Panc1 (cell line): ENCODE measurements at regions not wholly inside any gene's neighbourhood (a gene's known extent, or its start where the extent isn't known, plus 50 kb on each side); places are given as distances from the start of the nearest gene placed in this dataset.

Experiments
- ATAC-seq: fragments of 200-7000 bp; cut with Tn5 transposase; 2 replicates; pipeline ENCODE4 v1.9.1; 2020; ENCODE audit warnings: mild to moderate bottlenecking, moderate library complexity
- BruUV-seq: library from RNA; stranded (reverse); fragments of 400-500 nt; replicated peaks from 2 replicates; lab custom pipeline; 2021; lab: Mats Ljungman, UMichigan
- CTCF ChIA-PET: fragments of 300-600 bp; sonication (Branson Sonifier 250); formaldehyde crosslinking; loops from one replicate; lab custom pipeline; 2022; ENCODE audit warnings: antibody characterized with exemption; lab: Charles Lee
- POLR2A ChIA-PET: fragments of 300-600 bp; sonication (Branson Sonifier 250); formaldehyde crosslinking; loops from one replicate; lab custom pipeline; 2022; ENCODE audit warnings: antibody characterized with exemption; lab: Charles Lee
- DNase-seq: peaks from one replicate; pipeline ENCODE4 v3.0.0-alpha.2; 2010; ENCODE audit warnings: low read depth, low spot score
- H3K27ac ChIP-seq: 2 replicates; pipeline ENCODE4 v1.5.1; 2011; ENCODE audit warnings: mild to moderate bottlenecking, low read length, inconsistent platforms
- H3K27me3 ChIP-seq: fragments of 200-500 bp; sonication (Bioruptor generic); 2 replicates; pipeline ENCODE4 v1.6.0; 2014; ENCODE audit warnings: low read length, inconsistent platforms; ENCODE audit not compliant: control insufficient read depth, insufficient read depth
- H3K36me3 ChIP-seq: fragments of 200-500 bp; sonication (Bioruptor generic); 2 replicates; pipeline ENCODE4 v1.5.1; 2014; ENCODE audit warnings: inconsistent platforms, mild to moderate bottlenecking, low read length, moderate library complexity; ENCODE audit not compliant: control insufficient read depth, insufficient read depth
- H3K4me1 ChIP-seq: 2 replicates; pipeline ENCODE4 v1.5.1; 2011; ENCODE audit warnings: inconsistent platforms, mild to moderate bottlenecking, low read length, moderate library complexity; ENCODE audit not compliant: control insufficient read depth, insufficient read depth
- H3K4me3 ChIP-seq, 2 experiments: 2 replicates each; pipeline ENCODE4 v1.5.1; 2011 to 2012; ENCODE audit warnings: low read depth in 2 of 2, low read length in 2 of 2, mild to moderate bottlenecking in 2 of 2, inconsistent platforms in 1 of 2, moderate library complexity in 1 of 2
- H3K9me3 ChIP-seq: fragments of 200-500 bp; sonication (Bioruptor generic); 2 replicates; pipeline ENCODE4 v1.5.1; 2014; ENCODE audit warnings: low read depth, mild to moderate bottlenecking, inconsistent platforms, low read length, moderate library complexity; ENCODE audit not compliant: control insufficient read depth, insufficient read depth
- CTCF ChIP-seq: fragments of 450-650 bp; IDR thresholded peaks from 2 replicates; pipeline ENCODE4 v1.5.1; 2017; ENCODE audit warnings: mild to moderate bottlenecking
- POLR2AphosphoS5 ChIP-seq: IDR thresholded peaks from 2 replicates; pipeline ENCODE4 v1.6.1; 2012; ENCODE audit warnings: mild to moderate bottlenecking, low read depth, low read length, moderate library complexity
- SIN3A ChIP-seq: IDR thresholded peaks from 2 replicates; pipeline ENCODE4 v1.6.1; 2012; ENCODE audit warnings: low read depth, mild to moderate bottlenecking, low read length, moderate library complexity, borderline replicate concordance; ENCODE audit not compliant: insufficient read depth
- TCF7L2 ChIP-seq: IDR thresholded peaks from 2 replicates; pipeline ENCODE4 v1.6.1; 2011; ENCODE audit warnings: mild to moderate bottlenecking, low read depth, low read length, inconsistent platforms
- in situ Hi-C: cut with HindIII; loops from 2 replicates; pipeline ENCODE4 v1.10.0; 2016; ENCODE audit warnings: low sequenced_read_pairs, low pct_unique_long_range_greater_than_20kb
- intact Hi-C: fragments of 100-400 bp; cut with micrococcal nuclease; formaldehyde crosslinking; loops from one replicate; pipeline ENCODE4 v1.10.0; 2022; ENCODE audit not compliant: unreplicated experiment
- TF ChIP-seq, protein P1 (sequence below), 2 experiments: IDR thresholded peaks; 2 replicates each; pipeline ENCODE4 v1.6.1; 2011 to 2012; ENCODE audit warnings: low read depth in 2 of 2, control low read depth in 1 of 2, low read length in 1 of 2, mild to moderate bottlenecking in 1 of 2, moderate library complexity in 1 of 2; ENCODE audit not compliant: insufficient read depth in 1 of 2

GRCh38 chr3:162534431-162534830 lies 1037.8 kb downstream of the OTOL1 start:
- Histone ChIP-seq H3K4me1 (no peaks in the 10 kb centered on the region), H3K4me3 (no peak overlapping the region), H3K36me3 (no peaks in the 10 kb centered on the region), H3K9me3 (no peaks in the 10 kb centered on the region), H3K27me3 (no peaks in the 10 kb centered on the region), H3K27ac (no peak overlapping the region)
- no TSS peak for BruUV-seq
- intact Hi-C loops (no loop called here), in situ Hi-C loops (no loop called here)
- ChIA-PET CTCF (no interaction called here), POLR2A (no interaction called here)
- TF ChIP-seq CTCF (no peak), TCF7L2 (no peak), SIN3A (no peak), POLR2AphosphoS5 (no peak)
- TF ChIP-seq, protein P1, sequence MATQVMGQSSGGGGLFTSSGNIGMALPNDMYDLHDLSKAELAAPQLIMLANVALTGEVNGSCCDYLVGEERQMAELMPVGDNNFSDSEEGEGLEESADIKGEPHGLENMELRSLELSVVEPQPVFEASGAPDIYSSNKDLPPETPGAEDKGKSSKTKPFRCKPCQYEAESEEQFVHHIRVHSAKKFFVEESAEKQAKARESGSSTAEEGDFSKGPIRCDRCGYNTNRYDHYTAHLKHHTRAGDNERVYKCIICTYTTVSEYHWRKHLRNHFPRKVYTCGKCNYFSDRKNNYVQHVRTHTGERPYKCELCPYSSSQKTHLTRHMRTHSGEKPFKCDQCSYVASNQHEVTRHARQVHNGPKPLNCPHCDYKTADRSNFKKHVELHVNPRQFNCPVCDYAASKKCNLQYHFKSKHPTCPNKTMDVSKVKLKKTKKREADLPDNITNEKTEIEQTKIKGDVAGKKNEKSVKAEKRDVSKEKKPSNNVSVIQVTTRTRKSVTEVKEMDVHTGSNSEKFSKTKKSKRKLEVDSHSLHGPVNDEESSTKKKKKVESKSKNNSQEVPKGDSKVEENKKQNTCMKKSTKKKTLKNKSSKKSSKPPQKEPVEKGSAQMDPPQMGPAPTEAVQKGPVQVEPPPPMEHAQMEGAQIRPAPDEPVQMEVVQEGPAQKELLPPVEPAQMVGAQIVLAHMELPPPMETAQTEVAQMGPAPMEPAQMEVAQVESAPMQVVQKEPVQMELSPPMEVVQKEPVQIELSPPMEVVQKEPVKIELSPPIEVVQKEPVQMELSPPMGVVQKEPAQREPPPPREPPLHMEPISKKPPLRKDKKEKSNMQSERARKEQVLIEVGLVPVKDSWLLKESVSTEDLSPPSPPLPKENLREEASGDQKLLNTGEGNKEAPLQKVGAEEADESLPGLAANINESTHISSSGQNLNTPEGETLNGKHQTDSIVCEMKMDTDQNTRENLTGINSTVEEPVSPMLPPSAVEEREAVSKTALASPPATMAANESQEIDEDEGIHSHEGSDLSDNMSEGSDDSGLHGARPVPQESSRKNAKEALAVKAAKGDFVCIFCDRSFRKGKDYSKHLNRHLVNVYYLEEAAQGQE (IDR thresholded peaks at IDR 0.05; ENCODE audit: insufficient read depth in 1 of 2, low read depth in 2 of 2, low read length in 1 of 2): no peak
- ATAC-seq: no peak
- no peak for DNase-seq

- TF ChIP-seq CTCF (no peak), TCF7L2 (no peak), SIN3A (no peak), POLR2AphosphoS5 (no peak)
- TF ChIP-seq, protein P1 (IDR thresholded peaks at IDR 0.05; ENCODE audit: insufficient read depth in 1 of 2, low read depth in 2 of 2, low read length in 1 of 2): no peak
- DNase-seq (no peak), ATAC-seq (no peak)
- Histone ChIP-seq H3K27ac (no peak overlapping the region), H3K27me3 (no peaks in the 10 kb centered on the region), H3K4me1 (no peaks in the 10 kb centered on the region), H3K9me3 (no peaks in the 10 kb centered on the region), H3K36me3 (no peaks in the 10 kb centered on the region), H3K4me3 (no peak overlapping the region)
- intact Hi-C loops: no loop called here
- ChIA-PET CTCF (no interaction called here), POLR2A (no interaction called here)
- in situ Hi-C loops: no loop called here
- BruUV-seq: no TSS peak
Observed at GRCh38 chr3:162538491-162538890, 1041.9 kb downstream of the OTOL1 start.
